Stomach (tissue), 4 donors: ENCODE measurements at regions not wholly inside any gene's neighbourhood (a gene's known extent, or its start where the extent isn't known, plus 50 kb on each side); places are given as distances from the start of the nearest gene placed in this dataset.

Experiments
- CTCF ChIP-seq, 7 experiments: fragments of 450-650 bp in 4 of 7; fragments of 200-600 bp in 3 of 7; sonication (generic) in 3 of 7; IDR thresholded peaks; one replicate each; pipeline ENCODE4 v1.5.1; 2016 to 2019; ENCODE audit warnings: antibody characterized with exemption in 7 of 7, control low read depth in 2 of 7, mild to moderate bottlenecking in 1 of 7
- POLR2A ChIP-seq, 4 donors: fragments of 450-650 bp; IDR thresholded peaks; one replicate each; pipeline ENCODE4 v1.6.1; 2016; ENCODE audit warnings: antibody characterized with exemption in 4 of 4, control low read depth in 2 of 4, mild to moderate bottlenecking in 1 of 4, moderate library complexity in 1 of 4

GRCh38 chr2:53505826-53506225, 261.8 kb upstream of the CHAC2 start:
- TF ChIP-seq POLR2A (IDR thresholded peaks at IDR 0.05) = no peak
- TF ChIP-seq CTCF (IDR thresholded peaks at IDR 0.05) = no peak
